Transverse colon (tissue), 4 donors: ENCODE measurements at regions not wholly inside any gene's neighbourhood (a gene's known extent, or its start where the extent isn't known, plus 50 kb on each side); places are given as distances from the start of the nearest gene placed in this dataset.

Source experiments
- POLR2AphosphoS5 ChIP-seq, 3 donors: sonication (generic); formaldehyde crosslinking; IDR thresholded peaks; one replicate each; pipeline ENCODE4 v1.6.1; 2016; ENCODE audit warnings: antibody characterized with exemption in 3 of 3
- TF ChIP-seq, protein P1 (sequence below), 5 experiments: fragments of 200-600 bp in 3 of 5; fragments of 450-650 bp in 2 of 5; sonication (generic) in 3 of 5; IDR thresholded peaks; 1 replicate in 2 of 5; 2 replicates in 3 of 5; pipeline ENCODE4 v1.5.1; 2016 to 2017; ENCODE audit warnings: antibody characterized with exemption in 5 of 5, inconsistent platforms in 3 of 5, mild to moderate bottlenecking in 2 of 5, moderate library complexity in 1 of 5

DNA sequence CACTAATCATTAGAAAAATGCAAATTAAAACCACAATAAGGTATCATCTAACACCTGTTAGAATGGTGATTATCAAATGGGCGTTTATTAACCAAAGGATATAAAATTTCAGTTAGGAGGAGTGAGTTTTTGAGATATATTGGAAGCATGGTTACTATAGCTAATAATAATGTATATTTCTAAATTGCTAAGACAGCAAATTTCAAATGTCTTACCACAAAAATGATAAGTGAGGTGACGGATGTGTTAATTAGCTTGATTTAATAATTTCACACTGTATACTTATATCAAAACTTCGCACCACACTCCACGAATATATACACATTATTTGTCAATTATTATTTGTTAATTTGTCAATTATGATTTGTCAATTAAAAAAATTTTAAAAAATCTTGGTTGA lies 227.2 kb upstream of the DDX18 start:
- TF ChIP-seq, protein P1, sequence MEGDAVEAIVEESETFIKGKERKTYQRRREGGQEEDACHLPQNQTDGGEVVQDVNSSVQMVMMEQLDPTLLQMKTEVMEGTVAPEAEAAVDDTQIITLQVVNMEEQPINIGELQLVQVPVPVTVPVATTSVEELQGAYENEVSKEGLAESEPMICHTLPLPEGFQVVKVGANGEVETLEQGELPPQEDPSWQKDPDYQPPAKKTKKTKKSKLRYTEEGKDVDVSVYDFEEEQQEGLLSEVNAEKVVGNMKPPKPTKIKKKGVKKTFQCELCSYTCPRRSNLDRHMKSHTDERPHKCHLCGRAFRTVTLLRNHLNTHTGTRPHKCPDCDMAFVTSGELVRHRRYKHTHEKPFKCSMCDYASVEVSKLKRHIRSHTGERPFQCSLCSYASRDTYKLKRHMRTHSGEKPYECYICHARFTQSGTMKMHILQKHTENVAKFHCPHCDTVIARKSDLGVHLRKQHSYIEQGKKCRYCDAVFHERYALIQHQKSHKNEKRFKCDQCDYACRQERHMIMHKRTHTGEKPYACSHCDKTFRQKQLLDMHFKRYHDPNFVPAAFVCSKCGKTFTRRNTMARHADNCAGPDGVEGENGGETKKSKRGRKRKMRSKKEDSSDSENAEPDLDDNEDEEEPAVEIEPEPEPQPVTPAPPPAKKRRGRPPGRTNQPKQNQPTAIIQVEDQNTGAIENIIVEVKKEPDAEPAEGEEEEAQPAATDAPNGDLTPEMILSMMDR (IDR thresholded peaks at IDR 0.05) = no peak
- TF ChIP-seq POLR2AphosphoS5 (IDR thresholded peaks at IDR 0.05) = no peak
